GM12872 (cell line): ENCODE measurements at regions not wholly inside any gene's neighbourhood (a gene's known extent, or its start where the extent isn't known, plus 50 kb on each side); places are given as distances from the start of the nearest gene placed in this dataset.

Source experiments
- CTCF ChIP-seq: IDR thresholded peaks from 3 replicates; pipeline ENCODE4 v1.5.1; 2011; ENCODE audit warnings: low read depth, mild to moderate bottlenecking, low read length, moderate library complexity; ENCODE audit not compliant: insufficient read depth

DNA sequence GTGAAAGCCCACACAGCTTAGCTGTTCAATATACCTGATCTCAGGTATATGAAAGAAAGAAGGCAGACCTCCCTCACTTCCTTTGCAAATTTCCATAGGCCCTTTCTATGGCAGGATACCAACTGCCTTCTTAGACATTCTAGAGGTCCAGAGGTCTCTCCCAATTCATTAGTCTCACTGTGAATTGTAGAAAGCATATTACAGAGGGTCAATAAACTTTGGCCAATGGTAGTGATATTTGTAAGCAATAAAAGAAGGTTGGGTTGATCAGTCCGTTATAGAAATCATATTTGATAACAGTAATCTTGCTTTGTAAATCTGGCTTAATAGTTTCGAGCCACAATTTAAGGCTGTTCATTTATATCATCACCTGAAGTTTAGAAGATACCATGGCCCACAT is 50.7 kb upstream of the ATP8B1 start:
- TF ChIP-seq CTCF = no peak

- no peak for TF ChIP-seq CTCF
These were observed 50.0 kb upstream of the ATP8B1 start for GRCh38 chr18:57853133-57853532.
